Ascending aorta (tissue), 2 donors: ENCODE measurements at regions not wholly inside any gene's neighbourhood (a gene's known extent, or its start where the extent isn't known, plus 50 kb on each side); places are given as distances from the start of the nearest gene placed in this dataset.
A peak's percentile ranks its signal among the peaks of the same experiment; 100 is the strongest.

Experiments used
- DNase-seq, 2 donors: peaks; one replicate each; pipeline ENCODE4 v3.0.0-alpha.2; 2019; ENCODE audit warnings: low spot score in 2 of 2
- H3K27ac ChIP-seq, 2 donors: fragments of 200-600 bp; sonication (generic); one replicate each; pipeline ENCODE4 v1.5.1; 2016 to 2017; ENCODE audit warnings: mild to moderate bottlenecking in 1 of 2
- H3K27me3 ChIP-seq: fragments of 200-600 bp; sonication (generic); one replicate; pipeline ENCODE4 v1.5.1; 2017
- H3K36me3 ChIP-seq, 2 donors: fragments of 200-600 bp; sonication (generic); one replicate each; pipeline ENCODE4 v1.5.1; 2016
- H3K4me1 ChIP-seq, 2 donors: fragments of 200-600 bp; sonication (generic); one replicate each; pipeline ENCODE4 v1.5.1; 2016 to 2017; ENCODE audit warnings: mild to moderate bottlenecking in 1 of 2
- H3K4me3 ChIP-seq, 2 donors: fragments of 200-600 bp; sonication (generic); one replicate each; pipeline ENCODE4 v1.5.1; 2016 to 2017; ENCODE audit warnings: mild to moderate bottlenecking in 1 of 2
- H3K9me3 ChIP-seq, 2 donors: fragments of 200-600 bp; sonication (generic); one replicate each; pipeline ENCODE4 v1.5.1; 2016
- CTCF ChIP-seq, 3 experiments: fragments of 200-600 bp in 2 of 3; fragments of 450-650 bp in 1 of 3; sonication (generic) in 2 of 3; IDR thresholded peaks; one replicate each; pipeline ENCODE4 v1.5.1; 2016 to 2019; ENCODE audit warnings: antibody characterized with exemption in 3 of 3, mild to moderate bottlenecking in 1 of 3, moderate library complexity in 1 of 3
- intact Hi-C: fragments of 100-400 bp; cut with DNase I; formaldehyde crosslinking; loops from one replicate; pipeline ENCODE4 v1.15.1; 2023

- intact Hi-C loops: no loop called here
Observed at GRCh38 chr1:55457874-55458273, 242.7 kb upstream of the USP24 start.

GRCh38 chr1:55456971-55457370, 241.8 kb upstream of the USP24 start:
- intact Hi-C loops: no loop called here
- Histone ChIP-seq H3K4me1 (no peaks in the 10 kb centered on the region), H3K9me3 (no peaks in the 10 kb centered on the region), H3K36me3 (no peaks in the 10 kb centered on the region), H3K27ac (no peak overlapping the region), H3K4me3 (no peak overlapping the region), H3K27me3 (no peaks in the 10 kb centered on the region)
- no peak for TF ChIP-seq CTCF (IDR thresholded peaks at IDR 0.05)
- DNase-seq: no peak

More at GRCh38 chr1:55457874-55458273, 242.7 kb upstream of the USP24 start:
- Histone ChIP-seq H3K27ac (no peak overlapping the region), H3K36me3 (no peaks in the 10 kb centered on the region), H3K4me1 (no peaks in the 10 kb centered on the region), H3K27me3 (no peaks in the 10 kb centered on the region), H3K4me3 (no peak overlapping the region), H3K9me3 (no peaks in the 10 kb centered on the region)
- no peak for TF ChIP-seq CTCF (IDR thresholded peaks at IDR 0.05)
- no peak for DNase-seq

GRCh38 chr1:55448261-55448660, 233.1 kb upstream of the USP24 start:
- DNase-seq: no peak
- Histone ChIP-seq H3K27ac (no peak overlapping the region), H3K36me3 (no peaks in the 10 kb centered on the region), H3K4me3 (no peak overlapping the region), H3K9me3 (no peaks in the 10 kb centered on the region), H3K4me1 (peaks cover 5 to 11% of the 10 kb centered on the region in 2 donors), H3K27me3 (no peaks in the 10 kb centered on the region)
- intact Hi-C loops: loop anchor here (5.0 kb wide), 1 partner anchor 134 kb away; no protein-coding TSS in a partner anchor
- TF ChIP-seq CTCF (IDR thresholded peaks at IDR 0.05): no peak

GRCh38 chr1:55447488-55447887, 232.3 kb upstream of the USP24 start:
- Histone ChIP-seq H3K27me3 (no peaks in the 10 kb centered on the region), H3K36me3 (no peaks in the 10 kb centered on the region), H3K4me3 (no peak overlapping the region), H3K27ac (no peak overlapping the region), H3K9me3 (no peaks in the 10 kb centered on the region), H3K4me1 (peaks cover 5 to 16% of the 10 kb centered on the region in 2 donors)
- no peak for DNase-seq
- no peak for TF ChIP-seq CTCF (IDR thresholded peaks at IDR 0.05)
- intact Hi-C loops: loop anchor here (5.0 kb wide), 1 partner anchor 135 kb away; no protein-coding TSS in a partner anchor

- no peak overlapping the region for H3K27ac ChIP-seq
- H3K4me3 ChIP-seq: no peak overlapping the region
- no peak for DNase-seq
- intact Hi-C loops: loop anchor here (5.0 kb wide), 1 partner anchor 136 kb away; no protein-coding TSS in a partner anchor
- H3K27me3 ChIP-seq: no peaks in the 10 kb centered on the region
- H3K36me3 ChIP-seq: no peaks in the 10 kb centered on the region
- peaks cover 5 to 16% of the 10 kb centered on the region in 2 donors for H3K4me1 ChIP-seq
- H3K9me3 ChIP-seq: no peaks in the 10 kb centered on the region
- no peak for TF ChIP-seq CTCF (IDR thresholded peaks at IDR 0.05)
Observed at GRCh38 chr1:55446351-55446750, 231.2 kb upstream of the USP24 start.

- Histone ChIP-seq H3K9me3 (no peaks in the 10 kb centered on the region), H3K27ac (peak overlapping the region in 1 of 2 donors; percentile 79), H3K27me3 (no peaks in the 10 kb centered on the region), H3K4me1 (peaks cover 5 to 16% of the 10 kb centered on the region in 2 donors), H3K4me3 (no peak overlapping the region), H3K36me3 (no peaks in the 10 kb centered on the region)
- TF ChIP-seq CTCF (IDR thresholded peaks at IDR 0.05): no peak
- no peak for DNase-seq
- intact Hi-C loops: loop anchor here (5.0 kb wide), 1 partner anchor 137 kb away; no protein-coding TSS in a partner anchor
Observed at GRCh38 chr1:55445416-55445815, 230.3 kb upstream of the USP24 start.
